Caki2 (cell line): ENCODE measurements at regions not wholly inside any gene's neighbourhood (a gene's known extent, or its start where the extent isn't known, plus 50 kb on each side); places are given as distances from the start of the nearest gene placed in this dataset.

Experiments
- DNase-seq: peaks from one replicate; pipeline ENCODE4 v3.0.0-alpha.2; 2015; ENCODE audit warnings: low read depth
- in situ Hi-C: cut with HindIII; loops from 2 replicates; pipeline ENCODE4 v1.10.0; 2016; ENCODE audit warnings: low sequenced_read_pairs, low pct_unique_long_range_greater_than_20kb, mixed read lengths

DNA sequence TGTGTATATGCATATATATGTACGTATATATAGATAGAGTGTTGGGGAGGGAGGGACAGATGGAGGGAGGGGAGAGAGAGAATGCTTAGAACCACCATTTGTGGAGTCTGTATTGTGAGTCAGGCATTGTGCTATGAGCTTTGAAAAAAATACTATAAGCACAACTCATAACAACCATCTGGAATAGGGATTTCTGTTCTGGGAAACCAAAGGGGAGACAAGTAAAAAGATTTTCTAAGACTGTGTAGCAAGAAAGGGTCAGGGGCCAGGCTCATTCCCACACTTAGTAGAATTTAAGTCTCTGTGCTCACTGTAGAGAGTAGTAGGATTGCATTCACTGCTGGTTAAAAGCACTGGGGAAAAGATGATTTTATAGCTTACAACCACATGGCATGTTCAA, 202.3 kb upstream of the SGCD start:
- in situ Hi-C loops = no loop called here
- DNase-seq = no peak

- no peak for DNase-seq
- in situ Hi-C loops = no loop called here
These were observed 201.8 kb upstream of the SGCD start for GRCh38 chr5:156125118-156125517.

DNA sequence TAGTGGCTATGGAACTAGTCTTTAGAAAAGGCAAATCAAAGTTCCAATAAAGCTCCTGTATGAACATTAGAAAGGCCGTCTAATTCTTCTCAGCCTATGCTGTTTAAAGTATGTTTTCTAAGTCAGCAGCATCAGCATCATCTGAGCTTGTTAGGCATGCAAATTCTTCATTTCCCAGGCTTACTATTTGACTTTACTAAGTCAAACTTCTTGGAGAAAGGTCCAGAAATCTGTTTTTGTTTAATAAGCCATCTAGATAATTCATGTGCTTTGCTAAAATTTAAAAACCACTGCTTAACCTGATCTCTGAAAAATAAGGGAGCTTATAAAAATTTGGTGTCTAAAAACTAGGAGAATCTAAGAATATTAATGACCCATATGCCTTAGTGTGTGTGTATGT, 200.2 kb upstream of the SGCD start:
- DNase-seq = no peak
- in situ Hi-C loops = no loop called here

GRCh38 chr5:156128026-156128425, 198.9 kb upstream of the SGCD start:
- in situ Hi-C loops = no loop called here
- no peak for DNase-seq

- no peak for DNase-seq
- in situ Hi-C loops = no loop called here
These were observed 192.7 kb upstream of the SGCD start for GRCh38 chr5:156134216-156134615.

- no peak for DNase-seq
- in situ Hi-C loops = no loop called here
These were observed 191.4 kb upstream of the SGCD start for GRCh38 chr5:156135531-156135930.

DNA sequence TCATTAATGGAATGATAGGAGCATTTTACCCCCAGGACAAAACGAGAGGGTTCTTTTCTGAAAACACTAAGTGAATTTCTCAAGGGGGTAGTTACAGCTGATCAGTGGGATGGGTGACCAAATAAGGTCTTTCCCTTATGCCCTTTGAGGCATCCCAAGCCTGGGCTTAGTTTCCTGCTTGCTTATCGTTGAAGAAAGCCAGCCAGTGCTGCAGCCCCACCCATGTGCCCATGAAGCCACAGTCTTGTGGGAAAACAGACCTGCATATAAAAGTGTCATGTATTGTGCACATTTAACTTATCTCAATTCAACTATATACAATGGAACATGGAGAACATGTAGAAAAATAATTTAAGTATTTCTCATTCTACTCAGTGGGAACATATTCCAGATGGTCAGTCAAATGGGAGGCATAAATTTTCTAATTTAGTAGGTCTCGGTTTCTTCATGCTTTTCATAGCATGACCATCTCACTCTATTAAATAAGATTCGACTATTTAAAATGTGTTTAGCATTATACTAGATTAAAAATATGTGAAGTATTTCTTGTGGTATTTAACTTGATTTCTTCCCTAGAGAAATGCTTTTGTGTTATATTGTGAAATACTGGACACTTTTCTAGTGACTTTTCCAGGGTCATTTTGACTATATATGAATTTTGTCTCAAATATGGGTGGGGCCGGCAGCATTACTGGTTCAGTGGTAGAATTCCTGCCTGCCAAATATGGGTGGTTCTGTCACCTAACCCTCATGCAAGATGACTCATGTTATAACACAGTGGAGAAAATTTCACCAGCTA, 189.7 kb upstream of the SGCD start:
- DNase-seq = peak; percentile 5
- in situ Hi-C loops = no loop called here

DNA sequence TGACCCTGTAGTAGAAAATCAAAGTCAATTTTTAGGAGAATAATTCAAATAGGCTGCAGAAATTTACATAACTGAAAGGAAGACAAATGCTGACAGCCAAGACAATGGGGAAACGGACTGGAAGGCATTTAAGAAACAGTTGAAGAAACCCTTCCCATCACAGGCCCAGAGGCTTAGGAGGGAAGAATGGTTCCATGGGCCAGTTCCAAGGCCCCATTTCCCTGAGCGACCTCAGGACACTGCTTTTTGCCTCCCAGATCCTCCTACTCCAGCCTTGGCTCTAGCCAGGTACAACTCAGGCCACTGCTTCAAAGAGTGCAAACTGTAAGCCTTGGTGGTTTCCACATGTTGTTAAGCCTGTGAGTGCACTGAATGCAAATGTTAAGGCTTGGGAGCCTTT, 184.1 kb upstream of the SGCD start:
- in situ Hi-C loops = no loop called here

GRCh38 chr5:156147261-156147943, 179.6 kb upstream of the SGCD start:
- peak; percentile 54 for DNase-seq
- in situ Hi-C loops = no loop called here

More for the DNA sequence above, 184.1 kb upstream of the SGCD start:
- DNase-seq = no peak

- no peak for DNase-seq
- in situ Hi-C loops = no loop called here
These were observed 179.0 kb upstream of the SGCD start for GRCh38 chr5:156147944-156148285.

GRCh38 chr5:156148301-156148700, 178.7 kb upstream of the SGCD start:
- in situ Hi-C loops = no loop called here
- DNase-seq = no peak

- DNase-seq = peak; percentile 26
- in situ Hi-C loops = no loop called here
These were observed 177.8 kb upstream of the SGCD start for GRCh38 chr5:156149213-156149612.

GRCh38 chr5:156153602-156154001, 173.4 kb upstream of the SGCD start:
- in situ Hi-C loops = no loop called here
- DNase-seq = no peak

GRCh38 chr5:156154757-156155156, 172.2 kb upstream of the SGCD start:
- in situ Hi-C loops = no loop called here
- peak; percentile 4 for DNase-seq

GRCh38 chr5:156155598-156155997, 171.4 kb upstream of the SGCD start:
- peak; percentile 60 for DNase-seq
- in situ Hi-C loops = no loop called here

DNA sequence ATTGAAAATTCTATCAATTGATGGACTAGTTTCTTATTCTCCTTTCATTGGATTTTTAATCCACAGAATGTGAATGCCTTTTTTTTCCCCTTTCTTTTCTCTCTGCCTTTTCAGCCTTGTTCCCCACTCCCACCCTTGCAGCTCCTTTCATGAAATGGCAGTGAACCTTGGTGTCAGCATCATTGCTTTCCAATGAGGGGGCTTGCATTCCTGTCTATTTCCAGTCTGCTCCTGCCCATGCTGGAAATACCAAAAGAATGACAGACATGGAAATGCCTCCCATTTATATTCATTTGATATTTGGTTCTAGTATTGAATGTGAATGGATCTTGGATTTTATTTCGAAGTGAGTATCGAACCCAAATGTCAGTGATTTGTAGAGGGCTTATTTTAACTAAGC, 162.7 kb upstream of the SGCD start:
- in situ Hi-C loops = no loop called here

DNA sequence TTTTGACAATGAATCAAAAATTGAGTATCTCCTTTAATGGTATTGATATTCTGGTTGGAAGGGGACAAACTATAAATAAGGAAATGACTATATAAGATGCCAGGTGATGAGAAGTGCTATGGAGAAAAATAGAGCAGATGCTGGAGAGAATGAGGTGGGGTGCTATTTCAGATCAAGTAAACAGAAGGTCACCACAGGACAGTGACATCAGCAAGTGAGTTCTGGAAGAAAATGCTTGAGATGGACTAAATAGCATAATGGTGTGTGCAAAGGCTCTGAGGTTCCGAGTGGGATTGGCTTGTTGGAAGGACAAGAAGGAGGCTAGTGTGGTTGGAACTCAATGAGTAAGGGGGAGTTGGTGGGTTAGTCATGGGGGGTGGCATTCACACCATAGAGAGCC, 157.5 kb upstream of the SGCD start:
- in situ Hi-C loops = no loop called here
- no peak for DNase-seq

More for the DNA sequence above, 162.7 kb upstream of the SGCD start:
- no peak for DNase-seq

DNA sequence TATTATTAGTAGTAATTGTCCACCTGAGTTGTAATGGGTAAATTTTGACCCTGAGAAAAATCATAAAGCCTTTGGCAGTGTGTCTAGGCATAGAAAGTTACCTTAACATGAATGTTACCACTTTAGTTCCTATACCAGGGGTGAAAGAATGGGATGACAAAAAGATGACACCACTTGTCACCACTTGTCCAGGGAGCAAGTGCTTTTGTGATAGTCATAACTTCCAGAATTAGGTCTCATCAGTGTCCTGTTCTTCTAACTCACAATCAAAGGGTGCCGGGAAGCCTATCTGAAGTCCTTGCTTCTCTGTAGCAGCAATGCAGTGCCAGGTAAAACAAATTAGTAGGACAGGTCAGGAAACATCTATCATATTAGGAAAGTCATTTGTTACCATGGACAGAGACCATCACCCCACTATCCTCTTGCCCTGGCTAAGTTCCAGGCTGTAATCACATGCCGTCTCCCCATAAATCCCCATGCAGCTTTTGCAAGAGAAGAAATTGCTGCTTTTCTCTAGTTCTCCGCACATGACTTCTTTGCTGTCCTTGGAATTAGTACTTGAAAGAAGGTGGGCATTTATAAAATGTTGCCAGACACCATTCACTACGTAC, 156.5 kb upstream of the SGCD start:
- DNase-seq = no peak

GRCh38 chr5:156174225-156174624, 152.7 kb upstream of the SGCD start:
- in situ Hi-C loops = no loop called here
- DNase-seq = peak; percentile 74

More for the DNA sequence above, 156.5 kb upstream of the SGCD start:
- in situ Hi-C loops = no loop called here
